ENCODE measurements at regions not wholly inside any gene's neighbourhood (a gene's known extent, or its start where the extent isn't known, plus 50 kb on each side); places are given as distances from the start of the nearest gene placed in this dataset.

DNA sequence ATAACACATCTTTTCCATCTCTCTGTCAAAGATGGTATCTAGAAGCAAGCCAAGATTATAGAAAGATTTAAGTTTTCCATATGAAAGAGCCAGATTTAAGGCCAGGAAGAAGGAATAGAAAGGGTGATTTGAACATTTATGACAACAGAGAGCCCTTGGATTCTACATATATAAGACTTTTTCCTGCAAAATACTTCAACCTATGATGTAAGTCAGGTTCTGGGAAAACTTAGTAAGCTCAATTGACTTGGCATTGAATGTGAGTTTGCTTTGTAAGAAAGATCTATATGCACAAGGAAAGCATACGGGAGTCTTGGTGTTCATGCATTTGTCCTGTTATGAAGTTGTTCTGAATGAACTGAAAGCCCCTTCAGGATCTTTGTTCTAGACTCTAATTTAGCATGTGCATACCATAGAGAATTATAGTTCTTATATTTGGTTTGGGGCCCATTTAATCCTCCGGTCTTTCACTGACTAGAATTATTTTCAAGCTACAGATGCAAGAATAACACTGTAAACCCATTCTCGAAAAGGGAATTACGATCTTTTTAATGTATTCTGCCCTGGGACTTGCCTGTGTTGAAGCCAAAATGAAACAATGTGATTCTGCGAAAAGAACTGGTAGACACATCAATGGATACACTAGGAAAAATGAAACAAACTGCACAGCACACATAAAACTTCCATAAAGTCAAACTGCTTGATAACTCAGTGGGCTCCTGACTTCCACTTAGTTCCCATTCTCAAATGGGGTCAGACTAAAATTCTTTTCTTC is 152.8 kb downstream of the DISP1 start:
- Histone ChIP-seq H3K4me1 (ENCODE audit: control insufficient read depth in 1 of 2, low read depth in 2 of 2) (no peaks in the 10 kb centered on the region), H3K4me3 (no peak overlapping the region), H3K27me3 (replicated peaks; ENCODE audit: insufficient read depth) (no peaks in the 10 kb centered on the region), H3K9me3 (no peaks in the 10 kb centered on the region), H3K36me3 (no peaks in the 10 kb centered on the region), H3K27ac (no peak overlapping the region)
- TF ChIP-seq, protein P1, sequence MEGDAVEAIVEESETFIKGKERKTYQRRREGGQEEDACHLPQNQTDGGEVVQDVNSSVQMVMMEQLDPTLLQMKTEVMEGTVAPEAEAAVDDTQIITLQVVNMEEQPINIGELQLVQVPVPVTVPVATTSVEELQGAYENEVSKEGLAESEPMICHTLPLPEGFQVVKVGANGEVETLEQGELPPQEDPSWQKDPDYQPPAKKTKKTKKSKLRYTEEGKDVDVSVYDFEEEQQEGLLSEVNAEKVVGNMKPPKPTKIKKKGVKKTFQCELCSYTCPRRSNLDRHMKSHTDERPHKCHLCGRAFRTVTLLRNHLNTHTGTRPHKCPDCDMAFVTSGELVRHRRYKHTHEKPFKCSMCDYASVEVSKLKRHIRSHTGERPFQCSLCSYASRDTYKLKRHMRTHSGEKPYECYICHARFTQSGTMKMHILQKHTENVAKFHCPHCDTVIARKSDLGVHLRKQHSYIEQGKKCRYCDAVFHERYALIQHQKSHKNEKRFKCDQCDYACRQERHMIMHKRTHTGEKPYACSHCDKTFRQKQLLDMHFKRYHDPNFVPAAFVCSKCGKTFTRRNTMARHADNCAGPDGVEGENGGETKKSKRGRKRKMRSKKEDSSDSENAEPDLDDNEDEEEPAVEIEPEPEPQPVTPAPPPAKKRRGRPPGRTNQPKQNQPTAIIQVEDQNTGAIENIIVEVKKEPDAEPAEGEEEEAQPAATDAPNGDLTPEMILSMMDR (IDR thresholded peaks at IDR 0.05) = no peak
- no peak for ATAC-seq (ENCODE audit: insufficient number of reproducible peaks, low FRiP score, low read depth)
- no peak for DNase-seq (ENCODE audit: low spot score)

DNA sequence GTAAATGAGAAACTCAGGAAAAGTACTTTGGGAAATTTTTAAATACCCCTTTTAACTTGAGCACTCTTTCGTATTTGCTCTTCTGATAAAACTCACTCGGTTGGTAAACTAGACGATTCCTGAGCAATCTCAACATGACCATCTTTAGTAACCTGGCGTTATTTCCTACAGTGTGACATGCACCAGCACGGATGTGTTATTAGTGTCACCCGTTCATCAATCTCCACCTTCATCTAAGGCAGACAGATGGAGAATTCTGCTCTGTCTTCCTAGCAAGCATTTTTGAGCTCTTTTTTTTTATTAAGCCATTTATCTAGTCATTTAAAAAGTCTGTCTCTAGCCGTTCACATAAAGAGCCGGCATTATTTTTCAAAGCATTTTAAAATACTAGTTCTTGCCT is 155.2 kb downstream of the DISP1 start:
- no peak for DNase-seq (ENCODE audit: low spot score)
- Histone ChIP-seq H3K27ac (no peak overlapping the region), H3K4me1 (ENCODE audit: control insufficient read depth in 1 of 2, low read depth in 2 of 2) (no peaks in the 10 kb centered on the region), H3K36me3 (no peaks in the 10 kb centered on the region), H3K4me3 (no peak overlapping the region), H3K9me3 (no peaks in the 10 kb centered on the region), H3K27me3 (replicated peaks; ENCODE audit: insufficient read depth) (no peaks in the 10 kb centered on the region)
- ATAC-seq (ENCODE audit: insufficient number of reproducible peaks, low FRiP score, low read depth) = no peak
- TF ChIP-seq, protein P1 (IDR thresholded peaks at IDR 0.05) = no peak

DNA sequence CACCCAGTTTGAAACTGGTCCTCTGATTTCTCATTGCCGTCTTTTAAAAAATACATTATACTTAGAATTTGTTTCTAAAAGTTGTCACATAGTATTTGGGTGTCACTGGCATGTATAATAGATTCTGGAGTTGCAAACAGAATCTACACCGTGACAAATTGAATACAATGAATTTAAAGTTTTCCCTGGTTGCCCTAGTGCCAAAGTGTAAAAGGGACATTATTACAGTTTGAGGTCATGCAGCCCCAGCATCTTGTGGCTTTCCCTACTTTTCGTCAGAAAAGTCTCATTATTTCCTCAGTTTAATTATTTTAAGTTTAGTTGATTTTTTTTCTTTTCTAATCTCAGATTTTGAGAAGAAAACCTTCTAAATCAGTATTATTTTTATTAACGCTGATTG is 155.9 kb downstream of the DISP1 start:
- Histone ChIP-seq H3K36me3 (no peaks in the 10 kb centered on the region), H3K4me3 (no peak overlapping the region), H3K9me3 (no peaks in the 10 kb centered on the region), H3K27ac (no peak overlapping the region), H3K4me1 (ENCODE audit: control insufficient read depth in 1 of 2, low read depth in 2 of 2) (peaks cover under 1 to 5% of the 10 kb centered on the region in 2 donors), H3K27me3 (replicated peaks; ENCODE audit: insufficient read depth) (no peaks in the 10 kb centered on the region)
- no peak for ATAC-seq (ENCODE audit: insufficient number of reproducible peaks, low FRiP score, low read depth)
- TF ChIP-seq, protein P1 (IDR thresholded peaks at IDR 0.05) = no peak
- DNase-seq (ENCODE audit: low spot score) = no peak

DNA sequence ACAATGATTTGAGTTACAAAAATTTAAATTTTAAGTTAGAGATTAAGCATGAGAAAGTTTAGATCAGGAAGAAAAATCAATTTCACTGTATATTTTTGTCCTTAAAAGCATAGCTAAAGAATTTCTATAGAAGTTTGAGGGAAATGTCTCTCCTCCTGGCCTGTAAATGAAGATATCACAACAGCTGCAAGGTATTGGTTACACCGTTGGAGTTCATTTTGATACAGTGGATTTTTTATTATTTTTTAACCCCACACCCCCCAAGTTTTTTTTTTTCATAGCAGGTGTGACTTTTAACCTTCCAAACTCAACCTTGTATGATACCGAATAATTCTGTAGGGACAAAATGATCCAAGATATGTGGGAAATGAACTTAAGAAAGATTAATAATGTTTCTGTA is 156.3 kb downstream of the DISP1 start:
- ATAC-seq (ENCODE audit: insufficient number of reproducible peaks, low FRiP score, low read depth) (no peak), DNase-seq (ENCODE audit: low spot score) (no peak)
- no peaks in the 10 kb centered on the region for H3K36me3 ChIP-seq
- H3K27me3 ChIP-seq (replicated peaks; ENCODE audit: insufficient read depth) = no peaks in the 10 kb centered on the region
- no peak overlapping the region for H3K27ac ChIP-seq
- H3K4me3 ChIP-seq = no peak overlapping the region
- H3K4me1 ChIP-seq (ENCODE audit: control insufficient read depth in 1 of 2, low read depth in 2 of 2) = peaks cover 3 to 9% of the 10 kb centered on the region in 2 donors
- H3K9me3 ChIP-seq = no peaks in the 10 kb centered on the region
- TF ChIP-seq, protein P1 (IDR thresholded peaks at IDR 0.05) = no peak

DNA sequence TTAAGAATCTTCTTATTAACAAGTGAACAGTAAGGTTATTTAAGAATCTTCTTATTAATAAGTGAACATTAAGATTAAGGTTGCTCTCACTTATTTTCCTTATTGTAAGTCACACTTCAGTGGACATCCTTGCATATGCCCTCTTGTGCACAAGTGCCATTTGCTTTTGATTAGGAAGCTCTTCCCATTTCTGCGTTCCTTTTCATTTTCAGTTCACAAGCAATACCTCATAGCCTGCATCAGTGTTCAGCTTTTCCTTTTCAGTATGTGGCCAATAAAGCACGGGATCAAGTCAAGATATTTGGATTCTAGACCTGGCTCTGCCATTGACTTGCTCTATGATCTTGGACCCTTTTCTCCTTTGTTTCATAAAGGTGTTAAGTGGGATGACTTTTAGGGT is 158.7 kb downstream of the DISP1 start:
- Histone ChIP-seq H3K27ac (no peak overlapping the region), H3K36me3 (no peaks in the 10 kb centered on the region), H3K9me3 (no peaks in the 10 kb centered on the region), H3K4me3 (no peak overlapping the region), H3K4me1 (ENCODE audit: control insufficient read depth in 1 of 2, low read depth in 2 of 2) (peaks cover 3 to 10% of the 10 kb centered on the region in 2 donors), H3K27me3 (replicated peaks; ENCODE audit: insufficient read depth) (no peaks in the 10 kb centered on the region)
- DNase-seq (ENCODE audit: low spot score) = no peak
- TF ChIP-seq, protein P1 (IDR thresholded peaks at IDR 0.05) = no peak
- ATAC-seq (ENCODE audit: insufficient number of reproducible peaks, low FRiP score, low read depth) = no peak
